HFFc6 (cell line): ENCODE measurements at regions not wholly inside any gene's neighbourhood (a gene's known extent, or its start where the extent isn't known, plus 50 kb on each side); places are given as distances from the start of the nearest gene placed in this dataset.

Source experiments
- DNase-seq: peaks from one replicate; pipeline ENCODE4 v3.0.0-alpha.2; 2018
- H3K27ac Mint-ChIP-seq: 2 replicates; pipeline ENCODE4 v1.8.0; 2020; ENCODE audit warnings: mild to moderate bottlenecking, mixed read lengths
- H3K27me3 Mint-ChIP-seq: 2 replicates; pipeline ENCODE4 v1.8.0; 2021; ENCODE audit warnings: mild to moderate bottlenecking, moderate library complexity, mixed read lengths; ENCODE audit not compliant: insufficient read depth
- H3K36me3 Mint-ChIP-seq: 2 replicates; pipeline ENCODE4 v1.8.0; 2021; ENCODE audit warnings: low read depth, mixed read lengths
- H3K4me1 Mint-ChIP-seq: 2 replicates; pipeline ENCODE4 v1.8.0; 2020; ENCODE audit warnings: low read depth, mixed read lengths
- H3K4me3 Mint-ChIP-seq: 2 replicates; pipeline ENCODE4 v1.8.0; 2020; ENCODE audit warnings: mild to moderate bottlenecking, moderate library complexity, mixed read lengths
- H3K9me3 Mint-ChIP-seq: 2 replicates; pipeline ENCODE4 v1.8.0; 2020; ENCODE audit warnings: mild to moderate bottlenecking, mixed read lengths
- TF ChIP-seq, protein P1 (sequence below): fragments of 200-600 bp; sonication (generic); IDR thresholded peaks from 2 replicates; pipeline ENCODE4 v1.5.0; 2021; ENCODE audit warnings: antibody characterized with exemption, mild to moderate bottlenecking

DNA sequence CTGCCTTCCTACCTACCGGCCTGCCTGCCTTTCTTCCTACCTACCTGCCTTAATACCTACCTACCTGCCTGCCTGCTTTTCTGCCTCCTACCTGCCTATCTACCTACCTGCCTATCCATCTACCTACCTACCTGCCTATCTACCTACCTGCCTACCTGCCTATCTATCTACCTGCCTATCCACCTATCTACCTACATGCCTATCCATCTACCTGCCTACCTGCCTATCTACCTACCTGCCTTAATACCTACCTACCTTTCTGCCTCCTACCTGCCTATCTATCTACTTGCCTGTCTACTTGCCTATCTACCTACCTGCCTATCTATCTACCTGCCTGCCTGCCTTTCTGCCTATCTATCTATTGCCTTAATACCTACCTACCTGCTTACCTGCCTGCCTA lies 383.8 kb upstream of the PSMD7 start:
- TF ChIP-seq, protein P1, sequence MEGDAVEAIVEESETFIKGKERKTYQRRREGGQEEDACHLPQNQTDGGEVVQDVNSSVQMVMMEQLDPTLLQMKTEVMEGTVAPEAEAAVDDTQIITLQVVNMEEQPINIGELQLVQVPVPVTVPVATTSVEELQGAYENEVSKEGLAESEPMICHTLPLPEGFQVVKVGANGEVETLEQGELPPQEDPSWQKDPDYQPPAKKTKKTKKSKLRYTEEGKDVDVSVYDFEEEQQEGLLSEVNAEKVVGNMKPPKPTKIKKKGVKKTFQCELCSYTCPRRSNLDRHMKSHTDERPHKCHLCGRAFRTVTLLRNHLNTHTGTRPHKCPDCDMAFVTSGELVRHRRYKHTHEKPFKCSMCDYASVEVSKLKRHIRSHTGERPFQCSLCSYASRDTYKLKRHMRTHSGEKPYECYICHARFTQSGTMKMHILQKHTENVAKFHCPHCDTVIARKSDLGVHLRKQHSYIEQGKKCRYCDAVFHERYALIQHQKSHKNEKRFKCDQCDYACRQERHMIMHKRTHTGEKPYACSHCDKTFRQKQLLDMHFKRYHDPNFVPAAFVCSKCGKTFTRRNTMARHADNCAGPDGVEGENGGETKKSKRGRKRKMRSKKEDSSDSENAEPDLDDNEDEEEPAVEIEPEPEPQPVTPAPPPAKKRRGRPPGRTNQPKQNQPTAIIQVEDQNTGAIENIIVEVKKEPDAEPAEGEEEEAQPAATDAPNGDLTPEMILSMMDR = no peak
- Mint-ChIP-seq H3K27ac (no peak overlapping the region), H3K4me1 (no peaks in the 10 kb centered on the region), H3K4me3 (no peak overlapping the region), H3K9me3 (peaks cover 7% of the 10 kb centered on the region; the same call in 1 of the 2 replicates), H3K36me3 (no peaks in the 10 kb centered on the region; the same call in 1 of the 2 replicates), H3K27me3 (no peaks in the 10 kb centered on the region)
- DNase-seq = no peak

GRCh38 chr16:73912281-73912680 lies 384.3 kb upstream of the PSMD7 start:
- no peaks in the 10 kb centered on the region; the same call in 1 of the 2 replicates for H3K36me3 Mint-ChIP-seq
- H3K27ac Mint-ChIP-seq = no peak overlapping the region
- DNase-seq = no peak
- TF ChIP-seq, protein P1 = no peak
- H3K4me3 Mint-ChIP-seq = no peak overlapping the region
- H3K4me1 Mint-ChIP-seq = no peaks in the 10 kb centered on the region
- H3K9me3 Mint-ChIP-seq = peaks cover 7% of the 10 kb centered on the region; the same call in 1 of the 2 replicates
- no peaks in the 10 kb centered on the region for H3K27me3 Mint-ChIP-seq

GRCh38 chr16:73909529-73910035 lies 387.0 kb upstream of the PSMD7 start:
- TF ChIP-seq, protein P1 = no peak
- Mint-ChIP-seq H3K4me1 (no peaks in the 10 kb centered on the region), H3K27ac (no peak overlapping the region), H3K36me3 (no peaks in the 10 kb centered on the region; the same call in 1 of the 2 replicates), H3K9me3 (peaks cover 7% of the 10 kb centered on the region; the same call in 1 of the 2 replicates), H3K27me3 (no peaks in the 10 kb centered on the region), H3K4me3 (no peak overlapping the region)
- DNase-seq = no peak

- H3K4me1 Mint-ChIP-seq = no peaks in the 10 kb centered on the region
- H3K27ac Mint-ChIP-seq = no peak overlapping the region
- peaks cover 15% of the 10 kb centered on the region for H3K27me3 Mint-ChIP-seq
- H3K4me3 Mint-ChIP-seq = no peak overlapping the region
- TF ChIP-seq, protein P1 = no peak
- H3K9me3 Mint-ChIP-seq = no peaks in the 10 kb centered on the region
- no peaks in the 10 kb centered on the region for H3K36me3 Mint-ChIP-seq
- no peak for DNase-seq
Observed at GRCh38 chr16:73891129-73891542, 405.5 kb upstream of the PSMD7 start.

GRCh38 chr16:73890186-73891128 lies 406.2 kb upstream of the PSMD7 start:
- no peak for DNase-seq
- Mint-ChIP-seq H3K27me3 (peaks cover 19% of the 10 kb centered on the region), H3K27ac (no peak overlapping the region), H3K9me3 (no peaks in the 10 kb centered on the region), H3K4me3 (no peak overlapping the region), H3K4me1 (no peaks in the 10 kb centered on the region), H3K36me3 (no peaks in the 10 kb centered on the region)
- TF ChIP-seq, protein P1 = no peak
